H1 (cell line): ENCODE measurements at regions not wholly inside any gene's neighbourhood (a gene's known extent, or its start where the extent isn't known, plus 50 kb on each side); places are given as distances from the start of the nearest gene placed in this dataset.

Experiments used
- CTCF ChIA-PET: fragments of 300-600 bp; sonication (Branson Sonifier 250); formaldehyde crosslinking; loops from one replicate; lab custom pipeline; 2021; ENCODE audit not compliant: partially characterized antibody; lab: Charles Lee
- POLR2A ChIA-PET: fragments of 300-600 bp; sonication (Branson Sonifier 250); formaldehyde crosslinking; loops from one replicate; lab custom pipeline; 2021; ENCODE audit warnings: inconsistent platforms; ENCODE audit not compliant: partially characterized antibody; lab: Charles Lee
- DNase-seq, 2 experiments: peaks; one replicate each; pipeline versions ENCODE4 v3.0.0 to v3.0.0-alpha.2; 2010 to 2022; ENCODE audit warnings: low spot score in 2 of 2, low read depth in 1 of 2, mixed read lengths in 1 of 2
- FAIRE-seq: peaks from 2 replicates; lab custom pipeline; 2011; peaks lifted over from hg19 to GRCh38; lab: Jason Lieb, UNC
- H2AFZ ChIP-seq: 2 replicates; pipeline ENCODE4 v1.8.1; 2012; ENCODE audit warnings: low read length, inconsistent platforms
- H2AK5ac ChIP-seq: 2 replicates; pipeline ENCODE4 v1.6.1; 2013; ENCODE audit warnings: low read depth, low read length
- H2BK120ac ChIP-seq: replicated peaks from 2 replicates; pipeline ENCODE3; 2013; ENCODE audit warnings: low read depth, low read length, inconsistent platforms
- H2BK12ac ChIP-seq: 2 replicates; pipeline ENCODE4 v1.6.1; 2013; ENCODE audit warnings: low read depth, low read length
- H2BK15ac ChIP-seq: 2 replicates; pipeline ENCODE4 v1.6.1; 2013; ENCODE audit warnings: low read length
- H2BK20ac ChIP-seq: 2 replicates; pipeline ENCODE4 v1.6.1; 2013; ENCODE audit warnings: low read length
- H2BK5ac ChIP-seq: 2 replicates; pipeline ENCODE4 v1.6.1; 2013; ENCODE audit warnings: low read depth, low read length
- H3K14ac ChIP-seq: 2 replicates; pipeline ENCODE4 v1.6.1; 2013; ENCODE audit warnings: inconsistent platforms; ENCODE audit not compliant: insufficient read length
- H3K18ac ChIP-seq: 2 replicates; pipeline ENCODE4 v1.6.1; 2013; ENCODE audit warnings: low read length; ENCODE audit errors: extremely low read depth
- H3K23ac ChIP-seq: 2 replicates; pipeline ENCODE4 v1.6.1; 2013; ENCODE audit warnings: inconsistent platforms; ENCODE audit not compliant: insufficient read length
- H3K23me2 ChIP-seq: 2 replicates; pipeline ENCODE4 v1.6.1; 2013; ENCODE audit warnings: low read depth, low read length
- H3K27ac ChIP-seq: 2 replicates; pipeline ENCODE4 v1.6.1; 2011; ENCODE audit warnings: low read depth, low read length, inconsistent platforms
- H3K27me3 ChIP-seq, 4 experiments: replicated peaks in 1 of 4; 1 replicate in 1 of 4; 2 replicates in 3 of 4; pipeline versions ENCODE4 v1.6.1 to v1.8.1; 2011 to 2013; ENCODE audit warnings: low read length in 3 of 4, mild to moderate bottlenecking in 3 of 4, inconsistent platforms in 2 of 4, mixed read lengths in 2 of 4, moderate library complexity in 1 of 4; ENCODE audit not compliant: control insufficient read depth in 3 of 4, insufficient read depth in 3 of 4; ENCODE audit errors: extremely low read depth in 1 of 4
- H3K36me3 ChIP-seq, 4 experiments: 2 replicates each; pipeline versions ENCODE4 v1.6.1 to v1.8.1; 2011 to 2013; ENCODE audit warnings: mild to moderate bottlenecking in 4 of 4, low read length in 3 of 4, moderate library complexity in 2 of 4, control low read depth in 1 of 4, inconsistent platforms in 1 of 4; ENCODE audit not compliant: insufficient read depth in 4 of 4, control insufficient read depth in 2 of 4
- H3K4ac ChIP-seq: replicated peaks from 2 replicates; pipeline ENCODE3; 2013; ENCODE audit warnings: low read length, low read depth, mixed read lengths, inconsistent platforms; ENCODE audit not compliant: insufficient read length
- H3K4me1 ChIP-seq, 4 experiments: replicated peaks in 1 of 4; 1 replicate in 1 of 4; 2 replicates in 3 of 4; pipeline versions ENCODE4 v1.6.1 to v1.8.1; 2011 to 2013; ENCODE audit warnings: low read length in 3 of 4, inconsistent platforms in 2 of 4, mixed read lengths in 1 of 4; ENCODE audit not compliant: insufficient read depth in 4 of 4, control insufficient read depth in 3 of 4
- H3K4me2 ChIP-seq, 2 experiments: 2 replicates each; pipeline versions ENCODE4 v1.6.1 to v1.8.1; 2011 to 2013; ENCODE audit warnings: low read depth in 2 of 2, low read length in 2 of 2, control low read depth in 1 of 2, inconsistent platforms in 1 of 2, mild to moderate bottlenecking in 1 of 2; ENCODE audit not compliant: insufficient read depth in 1 of 2
- H3K4me3 ChIP-seq, 4 experiments: fragments of 200-600, 300-600 bp in 1 of 4; sonication (generic), shearing (Covaris generic), sonication (Bioruptor Twin) in 1 of 4; 2 replicates each; pipeline versions ENCODE4 v1.5.1 to v1.8.1; 2011 to 2016; ENCODE audit warnings: low read length in 4 of 4, low read depth in 3 of 4, control low read depth in 2 of 4, inconsistent platforms in 2 of 4, mild to moderate bottlenecking in 2 of 4, mixed read lengths in 1 of 4, moderate library complexity in 1 of 4; ENCODE audit not compliant: insufficient read depth in 2 of 4; ENCODE audit errors: extremely low read depth in 1 of 4
- H3K56ac ChIP-seq: replicated peaks from 2 replicates; pipeline ENCODE3; 2013; ENCODE audit warnings: low read depth, mild to moderate bottlenecking, mixed read lengths, low read length, inconsistent platforms; ENCODE audit not compliant: insufficient read length
- H3K79me1 ChIP-seq: 2 replicates; pipeline ENCODE4 v1.6.1; 2013; ENCODE audit warnings: low read depth, low read length, control low read depth
- H3K79me2 ChIP-seq, 2 experiments: 2 replicates each; pipeline versions ENCODE4 v1.6.1 to v1.8.1; 2012 to 2013; ENCODE audit warnings: low read length in 2 of 2, mild to moderate bottlenecking in 2 of 2, inconsistent platforms in 1 of 2; ENCODE audit not compliant: insufficient read depth in 2 of 2, control insufficient read depth in 1 of 2
- H3K9ac ChIP-seq, 4 experiments: replicated peaks in 1 of 4; 1 replicate in 1 of 4; 2 replicates in 3 of 4; pipeline versions ENCODE4 v1.6.1 to v1.8.1; 2011 to 2013; ENCODE audit warnings: low read depth in 3 of 4, low read length in 3 of 4, control low read depth in 2 of 4, mild to moderate bottlenecking in 2 of 4, moderate library complexity in 2 of 4, inconsistent platforms in 1 of 4; ENCODE audit errors: extremely low read depth in 1 of 4
- H3K9me3 ChIP-seq, 2 experiments: 2 replicates each; pipeline versions ENCODE4 v1.6.1 to v1.8.1; 2012 to 2013; ENCODE audit warnings: mild to moderate bottlenecking in 2 of 2, moderate library complexity in 2 of 2, control low read depth in 1 of 2, inconsistent platforms in 1 of 2, low read depth in 1 of 2, low read length in 1 of 2, mixed read lengths in 1 of 2; ENCODE audit not compliant: insufficient read depth in 2 of 2
- H4K20me1 ChIP-seq, 2 experiments: replicated peaks in 1 of 2; 2 replicates each; pipeline versions ENCODE3 to v1.8.1; 2011 to 2013; ENCODE audit warnings: inconsistent platforms in 2 of 2, low read length in 2 of 2, mild to moderate bottlenecking in 1 of 2; ENCODE audit not compliant: insufficient read depth in 2 of 2, control insufficient read depth in 1 of 2
- H4K5ac ChIP-seq: 2 replicates; pipeline ENCODE4 v1.6.1; 2013; ENCODE audit warnings: low read length, low read depth, mixed read lengths, inconsistent platforms; ENCODE audit not compliant: insufficient read length
- H4K8ac ChIP-seq: 2 replicates; pipeline ENCODE4 v1.8.0; 2013; ENCODE audit warnings: mild to moderate bottlenecking, moderate library complexity, low read length, inconsistent platforms; ENCODE audit not compliant: insufficient read depth; ENCODE audit errors: extremely low read depth
- H4K91ac ChIP-seq: replicated peaks from 2 replicates; pipeline ENCODE3; 2013; ENCODE audit warnings: low read length, mixed read lengths, inconsistent platforms; ENCODE audit not compliant: insufficient read length
- BACH1 ChIP-seq: IDR thresholded peaks from 2 replicates; pipeline ENCODE4 v1.6.1; 2012; ENCODE audit warnings: low read length, improper control_type of control experiment
- EGR1 ChIP-seq: IDR thresholded peaks from 2 replicates; pipeline ENCODE4 v1.6.1; 2011; ENCODE audit warnings: low read depth, low read length, borderline replicate concordance
- PHF8 ChIP-seq: fragments of 200-600 bp; sonication (generic); conservative IDR thresholded peaks from 2 replicates; pipeline ENCODE4 v1.7.1; 2012; ENCODE audit warnings: low read depth, mild to moderate bottlenecking, inconsistent platforms, low read length, moderate library complexity
- SIN3A ChIP-seq, 2 experiments: IDR thresholded peaks in 1 of 2; conservative IDR thresholded peaks in 1 of 2; 2 replicates each; pipeline ENCODE4 v1.6.1; 2011 to 2012; ENCODE audit warnings: low read length in 2 of 2, improper control_type of control experiment in 1 of 2, low read depth in 1 of 2, mild to moderate bottlenecking in 1 of 2
- SRF ChIP-seq: IDR thresholded peaks from 2 replicates; pipeline ENCODE4 v1.6.1; 2011; ENCODE audit warnings: mild to moderate bottlenecking, low read depth, low read length, moderate library complexity
- TCF12 ChIP-seq: IDR thresholded peaks from 2 replicates; pipeline ENCODE4 v1.6.1; 2011; ENCODE audit warnings: low read depth, mild to moderate bottlenecking, low read length
- WGBS, 2 experiments: shearing (Covaris generic) in 1 of 2; methylation state at CpG; one replicate each; pipeline versions ENCODE4 v1.1.6 to v1.1.7; 2013 to 2015; ENCODE audit warnings: low lambda C conversion rate in 2 of 2, mixed read lengths in 2 of 2, inconsistent platforms in 1 of 2, low coverage in 1 of 2, missing lambda C conversion rate in 1 of 2; ENCODE audit not compliant: insufficient replicate concordance in 2 of 2, insufficient coverage in 1 of 2, insufficient read length in 1 of 2; ENCODE audit errors: extremely low coverage in 1 of 2, missing lambda C conversion rate in 1 of 2; 5-methylcytosine and 5-hydroxymethylcytosine counted together

- H2BK120ac ChIP-seq, result no peak overlapping the region
- TF ChIP-seq PHF8 (no peak), SIN3A (conservative IDR thresholded peaks at IDR 0.05 in 1 of 2, IDR thresholded peaks at IDR 0.05 in 1 of 2; ENCODE audit: low read depth in 1 of 2, low read length in 2 of 2) (no peak), TCF12 (no peak), SRF (no peak), BACH1 (no peak), EGR1 (no peak)
- H3K9me3 ChIP-seq, result peaks cover 60 to 63% of the 10 kb centered on the region in 2 experiments
- ChIA-PET POLR2A (no interaction called here), CTCF (no interaction called here)
- no peak overlapping the region for H4K91ac ChIP-seq
- no peak overlapping the region for H4K5ac ChIP-seq
- H3K14ac ChIP-seq, result no peak overlapping the region
- H3K4ac ChIP-seq, result no peak overlapping the region
- no peak overlapping the region for H3K56ac ChIP-seq
- H3K36me3 ChIP-seq, result no peaks in the 10 kb centered on the region
- H2BK5ac ChIP-seq, result no peak overlapping the region
- H2AFZ ChIP-seq, result no peak overlapping the region
- H2BK20ac ChIP-seq, result no peak overlapping the region
- no peak overlapping the region for H3K4me3 ChIP-seq
- H3K27ac ChIP-seq, result no peak overlapping the region
- no peaks in the 10 kb centered on the region for H4K20me1 ChIP-seq
- no peak overlapping the region for H2BK12ac ChIP-seq
- H3K18ac ChIP-seq, result no peak overlapping the region
- no peaks in the 10 kb centered on the region for H3K79me2 ChIP-seq
- H3K79me1 ChIP-seq, result no peaks in the 10 kb centered on the region
- no peaks in the 10 kb centered on the region for H3K27me3 ChIP-seq
- H2AK5ac ChIP-seq, result no peak overlapping the region
- H3K4me2 ChIP-seq, result no peak overlapping the region
- no peak overlapping the region for H2BK15ac ChIP-seq
- H3K23ac ChIP-seq, result no peak overlapping the region
- no peaks in the 10 kb centered on the region for H3K23me2 ChIP-seq
- DNase-seq, result no peak
- H3K4me1 ChIP-seq, result no peaks in the 10 kb centered on the region
- 62% methylated on average over 3 of the region's 3 CpGs; no CpG with 5 or more reads in 1 of the 2 experiments for WGBS, 2 experiments
- no peak overlapping the region for H4K8ac ChIP-seq
- no peak overlapping the region for H3K9ac ChIP-seq
- FAIRE-seq, result no peak
These were observed 139.6 kb upstream of the TUBA3C start for GRCh38 chr13:19321222-19321621.
